ENCODE measurements at regions not wholly inside any gene's neighbourhood (a gene's known extent, or its start where the extent isn't known, plus 50 kb on each side); places are given as distances from the start of the nearest gene placed in this dataset.
"Not testable (repeated sequence)": the region's sequence is repeated elsewhere in the genome, so short reads cannot be mapped to it uniquely, and the experiment has no call there.

DNA sequence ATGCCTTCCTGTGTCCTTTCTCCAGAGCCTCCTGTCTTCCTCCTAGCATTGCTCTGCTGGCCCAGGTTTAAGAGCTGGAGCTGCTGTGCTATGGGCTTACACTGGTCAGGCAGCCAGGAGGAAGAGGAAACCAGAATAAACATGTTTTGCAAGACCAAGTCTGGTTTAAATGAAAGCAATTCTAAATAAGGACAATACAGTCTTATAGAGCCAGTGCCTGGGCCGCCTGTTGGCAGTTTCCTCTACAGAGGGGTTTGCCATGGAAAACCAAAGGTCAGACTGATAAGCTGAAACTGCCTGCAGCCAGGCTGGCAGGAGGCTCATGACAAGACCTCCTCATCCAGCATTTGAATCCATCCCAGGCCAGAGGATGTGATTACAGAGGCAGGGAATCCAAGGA is 92.9 kb upstream of the FGGY start:
- no peaks in the 10 kb centered on the region for H3K27me3 ChIP-seq (ENCODE audit: insufficient read depth, low read length)
- H3K9ac ChIP-seq (ENCODE audit: low read length): no peak overlapping the region
- no peaks in the 10 kb centered on the region for H3K79me2 ChIP-seq (ENCODE audit: insufficient read depth, low read length)
- H3K4me3 Mint-ChIP-seq (ENCODE audit: unreplicated experiment): no peak overlapping the region
- no peaks in the 10 kb centered on the region for H3K36me3 ChIP-seq (ENCODE audit: insufficient read depth, low read length)
- no peak overlapping the region for H3K4me3 ChIP-seq (ENCODE audit: insufficient read depth, low read depth, low read length)
- no peak overlapping the region for H3K4me2 ChIP-seq (ENCODE audit: low read length)
- no peaks in the 10 kb centered on the region for H3K9me3 ChIP-seq (ENCODE audit: insufficient read depth, low read depth, low read length)
- no peaks in the 10 kb centered on the region for H3K4me1 ChIP-seq (ENCODE audit: insufficient read depth, low read length)
- H3K27me3 Mint-ChIP-seq (ENCODE audit: low read depth, unreplicated experiment): peaks cover 3% of the 10 kb centered on the region
- no peak overlapping the region for H3K27ac ChIP-seq (ENCODE audit: low read depth, low read length)
- TF ChIP-seq EZH2 (IDR thresholded peaks at IDR 0.05; ENCODE audit: insufficient read depth, low read length) (no peak), CTCF (IDR thresholded peaks at IDR 0.05; ENCODE audit: insufficient read depth, low read depth, low read length) (no peak)
- H3K36me3 Mint-ChIP-seq (ENCODE audit: low read depth, unreplicated experiment): no peaks in the 10 kb centered on the region
- H3K27ac Mint-ChIP-seq (ENCODE audit: unreplicated experiment): no peak overlapping the region
- H4K20me1 ChIP-seq (ENCODE audit: insufficient read depth, low read length): no peaks in the 10 kb centered on the region
- no peak for FAIRE-seq
- H2AFZ ChIP-seq (ENCODE audit: low read depth, low read length): no peak overlapping the region
- no peak for DNase-seq (ENCODE audit: low read depth)
- no peaks in the 10 kb centered on the region for H3K4me1 Mint-ChIP-seq (ENCODE audit: low read depth, unreplicated experiment)
- peaks cover 16% of the 10 kb centered on the region for H3K9me3 Mint-ChIP-seq (ENCODE audit: unreplicated experiment)

DNA sequence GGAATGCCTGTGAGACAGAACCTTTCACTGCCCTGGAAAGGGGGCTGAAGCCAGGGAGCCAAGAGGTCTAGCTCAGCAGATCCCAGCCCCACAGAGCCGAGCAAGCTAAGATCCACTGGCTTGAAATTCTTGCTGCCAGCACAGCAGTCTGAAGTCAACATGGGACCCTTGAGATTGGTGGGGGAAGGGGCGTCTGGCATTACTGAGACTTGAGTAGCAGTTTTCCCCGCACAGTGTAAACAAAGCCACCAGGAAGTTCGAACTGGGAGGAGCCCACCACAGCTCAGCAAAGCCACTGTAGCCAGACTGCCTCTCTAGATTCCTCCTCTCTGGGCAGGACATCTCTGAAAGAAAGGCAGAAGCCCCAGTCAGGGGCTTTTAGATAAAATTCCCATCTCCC is 90.3 kb upstream of the FGGY start:
- not testable (repeated sequence) for H3K27ac Mint-ChIP-seq (ENCODE audit: unreplicated experiment); H3K27me3 Mint-ChIP-seq (ENCODE audit: low read depth, unreplicated experiment); H3K4me2 ChIP-seq (ENCODE audit: low read length); H3K27ac ChIP-seq (ENCODE audit: low read depth, low read length); H3K4me3 ChIP-seq (ENCODE audit: insufficient read depth, low read depth, low read length); H3K4me1 ChIP-seq (ENCODE audit: insufficient read depth, low read length); H3K4me1 Mint-ChIP-seq (ENCODE audit: low read depth, unreplicated experiment); H4K20me1 ChIP-seq (ENCODE audit: insufficient read depth, low read length); DNase-seq (ENCODE audit: low read depth); H3K9me3 ChIP-seq (ENCODE audit: insufficient read depth, low read depth, low read length); H3K9ac ChIP-seq (ENCODE audit: low read length); H3K36me3 ChIP-seq (ENCODE audit: insufficient read depth, low read length); H3K36me3 Mint-ChIP-seq (ENCODE audit: low read depth, unreplicated experiment); H2AFZ ChIP-seq (ENCODE audit: low read depth, low read length); H3K4me3 Mint-ChIP-seq (ENCODE audit: unreplicated experiment); H3K27me3 ChIP-seq (ENCODE audit: insufficient read depth, low read length); H3K79me2 ChIP-seq (ENCODE audit: insufficient read depth, low read length); FAIRE-seq
- H3K9me3 Mint-ChIP-seq (ENCODE audit: unreplicated experiment): peaks cover 26% of the 10 kb centered on the region

- H3K4me3 Mint-ChIP-seq (ENCODE audit: unreplicated experiment); H3K36me3 ChIP-seq (ENCODE audit: insufficient read depth, low read length); H3K27ac Mint-ChIP-seq (ENCODE audit: unreplicated experiment); H3K4me1 Mint-ChIP-seq (ENCODE audit: low read depth, unreplicated experiment); H3K9ac ChIP-seq (ENCODE audit: low read length); H3K4me3 ChIP-seq (ENCODE audit: insufficient read depth, low read depth, low read length); H3K27me3 Mint-ChIP-seq (ENCODE audit: low read depth, unreplicated experiment); H3K4me2 ChIP-seq (ENCODE audit: low read length); H3K27me3 ChIP-seq (ENCODE audit: insufficient read depth, low read length); H3K4me1 ChIP-seq (ENCODE audit: insufficient read depth, low read length); H3K79me2 ChIP-seq (ENCODE audit: insufficient read depth, low read length); H3K36me3 Mint-ChIP-seq (ENCODE audit: low read depth, unreplicated experiment); H2AFZ ChIP-seq (ENCODE audit: low read depth, low read length); DNase-seq (ENCODE audit: low read depth); H4K20me1 ChIP-seq (ENCODE audit: insufficient read depth, low read length); H3K9me3 ChIP-seq (ENCODE audit: insufficient read depth, low read depth, low read length); FAIRE-seq; H3K27ac ChIP-seq (ENCODE audit: low read depth, low read length): not testable (repeated sequence)
- peaks cover 23% of the 10 kb centered on the region for H3K9me3 Mint-ChIP-seq (ENCODE audit: unreplicated experiment)
Measured at GRCh38 chr1:59210430-59210829, 86.5 kb upstream of the FGGY start.

- peaks cover 22% of the 10 kb centered on the region for H3K9me3 Mint-ChIP-seq (ENCODE audit: unreplicated experiment)
- no peaks in the 10 kb centered on the region for H4K20me1 ChIP-seq (ENCODE audit: insufficient read depth, low read length)
- FAIRE-seq: no peak
Measured at GRCh38 chr1:59212706-59213105, 84.2 kb upstream of the FGGY start.

More at GRCh38 chr1:59212706-59213105, 84.2 kb upstream of the FGGY start:
- H3K79me2 ChIP-seq (ENCODE audit: insufficient read depth, low read length): no peaks in the 10 kb centered on the region
- no peaks in the 10 kb centered on the region for H3K9me3 ChIP-seq (ENCODE audit: insufficient read depth, low read depth, low read length)
- Mint-ChIP-seq H3K4me1 (ENCODE audit: low read depth, unreplicated experiment) (no peaks in the 10 kb centered on the region), H3K36me3 (ENCODE audit: low read depth, unreplicated experiment) (no peaks in the 10 kb centered on the region), H3K27ac (ENCODE audit: unreplicated experiment) (no peak overlapping the region), H3K4me3 (ENCODE audit: unreplicated experiment) (no peak overlapping the region), H3K27me3 (ENCODE audit: low read depth, unreplicated experiment) (peaks cover 5% of the 10 kb centered on the region)
- no peak overlapping the region for H3K27ac ChIP-seq (ENCODE audit: low read depth, low read length)
- H3K27me3 ChIP-seq (ENCODE audit: insufficient read depth, low read length): no peaks in the 10 kb centered on the region
- H3K4me1 ChIP-seq (ENCODE audit: insufficient read depth, low read length): no peaks in the 10 kb centered on the region
- H3K4me3 ChIP-seq (ENCODE audit: insufficient read depth, low read depth, low read length): no peak overlapping the region
- H3K9ac ChIP-seq (ENCODE audit: low read length): no peak overlapping the region
- H3K36me3 ChIP-seq (ENCODE audit: insufficient read depth, low read length): no peaks in the 10 kb centered on the region
- H2AFZ ChIP-seq (ENCODE audit: low read depth, low read length): no peak overlapping the region
- DNase-seq (ENCODE audit: low read depth): no peak
- TF ChIP-seq EZH2 (IDR thresholded peaks at IDR 0.05; ENCODE audit: insufficient read depth, low read length) (no peak), CTCF (IDR thresholded peaks at IDR 0.05; ENCODE audit: insufficient read depth, low read depth, low read length) (no peak)
- H3K4me2 ChIP-seq (ENCODE audit: low read length): no peak overlapping the region

All from astrocyte (in vitro differentiated cells and primary cell).